Astrocyte of the cerebellum (primary cell): ENCODE measurements at regions not wholly inside any gene's neighbourhood (a gene's known extent, or its start where the extent isn't known, plus 50 kb on each side); places are given as distances from the start of the nearest gene placed in this dataset.
A peak's percentile ranks its signal among the peaks of the same experiment; 100 is the strongest.

ENCODE experiments used
- DNase-seq: peaks from one replicate; pipeline ENCODE4 v3.0.0-alpha.2; 2011; ENCODE audit warnings: low read depth
- H3K4me3 ChIP-seq: 2 replicates; pipeline ENCODE4 v1.5.1; 2011; ENCODE audit warnings: mild to moderate bottlenecking, low read depth, low read length, moderate library complexity
- CTCF ChIP-seq: IDR thresholded peaks from 2 replicates; pipeline ENCODE4 v1.5.1; 2012; ENCODE audit warnings: low read length, low read depth, moderate library complexity, mild to moderate bottlenecking; ENCODE audit errors: missing control alignments
- in situ Hi-C: cut with HindIII; loops from 2 replicates; pipeline ENCODE4 v1.10.0; 2017; ENCODE audit warnings: low sequenced_read_pairs

- no peak for DNase-seq
- H3K4me3 ChIP-seq = no peak overlapping the region
- in situ Hi-C loops = no loop called here
- no peak for TF ChIP-seq CTCF
Measured at GRCh38 chr13:22496803-22497508, 683.8 kb upstream of the SGCG start.

DNA sequence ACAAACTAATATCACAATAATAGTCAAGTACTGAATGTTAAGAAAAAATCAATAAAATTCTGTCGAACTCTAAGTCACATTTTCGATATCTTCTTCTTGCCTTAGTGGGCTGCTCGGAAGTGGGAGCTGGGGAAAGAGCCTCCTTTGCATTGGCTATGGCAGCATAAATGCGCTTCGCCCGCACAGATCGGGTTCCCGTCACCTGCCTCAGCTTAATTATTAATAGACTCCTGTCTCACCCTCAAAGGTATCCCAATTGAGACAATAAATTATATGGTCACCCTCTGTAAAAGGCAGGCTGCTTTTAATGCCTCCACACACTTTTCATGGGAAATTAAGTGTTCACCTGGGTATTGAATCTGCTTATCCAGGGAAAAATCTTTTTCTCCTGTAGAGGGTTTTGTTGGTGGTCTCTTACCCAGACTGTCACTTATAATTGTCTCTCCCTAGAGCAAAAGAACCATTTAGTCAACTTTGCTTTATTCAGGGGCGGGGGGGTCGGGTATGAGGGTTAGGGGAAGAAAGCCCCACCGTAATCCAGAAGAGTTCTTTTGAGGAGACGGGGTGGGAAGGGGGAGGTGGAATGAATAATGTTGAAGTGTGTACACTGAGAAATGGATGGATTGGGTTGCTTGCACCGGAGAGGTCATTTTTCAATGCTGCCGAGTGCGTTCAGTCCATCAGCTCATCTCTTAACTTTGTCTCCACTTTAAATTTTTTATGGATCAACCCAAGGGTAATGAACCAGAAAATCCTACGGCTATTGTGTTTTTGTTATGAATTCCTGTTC, 682.6 kb upstream of the SGCG start:
- in situ Hi-C loops = no loop called here
- no peak for DNase-seq
- TF ChIP-seq CTCF = no peak
- H3K4me3 ChIP-seq = no peak overlapping the region

DNA sequence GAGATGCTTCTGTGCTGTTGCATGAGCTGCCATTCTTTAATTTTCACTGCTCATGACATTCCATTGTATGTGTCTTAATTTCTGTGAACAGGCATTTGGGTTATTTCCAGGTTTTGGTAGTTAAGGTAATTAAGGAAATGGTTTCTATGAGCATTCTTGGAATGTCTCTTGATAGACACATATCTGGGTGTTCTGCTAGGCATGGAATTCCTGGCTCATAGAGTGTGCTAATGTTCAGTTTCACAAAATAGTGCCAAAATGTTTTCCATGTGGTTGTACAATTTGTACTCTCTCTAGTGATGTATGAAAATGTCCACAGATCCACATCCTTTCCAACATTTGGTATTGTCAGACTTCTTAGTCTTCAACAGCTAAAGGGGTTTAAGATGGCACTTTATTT, 680.9 kb upstream of the SGCG start:
- no peak for TF ChIP-seq CTCF
- in situ Hi-C loops = no loop called here
- H3K4me3 ChIP-seq = no peak overlapping the region
- DNase-seq = peak; percentile 41

DNA sequence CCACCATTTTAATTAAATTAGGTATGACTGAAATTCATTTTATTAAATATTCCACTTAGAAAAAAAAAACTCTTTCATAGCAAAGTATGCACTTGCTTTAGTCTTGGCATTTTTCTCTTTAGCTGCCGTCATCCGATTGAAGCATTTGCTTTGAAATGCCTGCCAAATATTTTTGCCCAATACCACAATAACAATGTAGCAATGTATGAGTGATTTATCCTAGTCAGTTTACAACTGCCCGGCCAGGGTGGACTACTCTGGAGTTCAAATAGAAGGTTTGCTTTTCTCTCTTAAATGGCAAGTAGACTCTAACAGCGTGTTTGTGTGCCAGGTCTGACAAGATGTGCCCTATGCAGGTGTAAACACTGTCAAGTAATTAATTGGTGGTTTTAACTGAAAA, 675.3 kb upstream of the SGCG start:
- H3K4me3 ChIP-seq = no peak overlapping the region
- no peak for TF ChIP-seq CTCF
- peak; percentile 91 for DNase-seq

DNA sequence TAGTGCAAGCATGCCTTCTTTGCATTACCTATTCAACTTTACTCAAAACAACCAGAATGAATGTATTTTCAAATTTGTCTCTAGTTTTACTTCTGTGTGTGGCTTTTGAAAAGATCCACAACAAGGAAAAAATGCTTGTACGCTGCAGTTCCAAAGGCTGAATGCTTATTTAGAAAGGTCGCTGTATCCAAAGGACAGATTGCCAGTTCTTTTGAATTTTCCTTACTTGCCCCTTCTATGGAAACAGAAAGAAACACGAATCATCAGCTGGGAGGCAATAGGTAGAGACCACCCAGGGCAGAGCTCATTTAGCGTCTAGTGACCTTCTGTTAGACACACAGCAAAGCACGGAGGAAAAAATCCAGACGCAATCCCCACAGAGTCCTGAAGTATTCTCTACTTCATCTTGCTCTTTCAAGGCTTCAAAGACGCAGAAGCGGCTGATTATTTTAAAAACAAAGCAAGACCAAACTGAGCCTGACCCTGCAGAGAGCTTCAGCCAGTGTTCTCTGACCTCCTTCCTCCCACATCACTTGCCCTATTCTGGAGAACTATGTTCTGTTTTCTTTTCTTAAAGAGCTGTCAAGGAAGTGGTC, 674.6 kb upstream of the SGCG start:
- in situ Hi-C loops = no loop called here
- no peak for TF ChIP-seq CTCF
- no peak overlapping the region for H3K4me3 ChIP-seq

More for the DNA sequence above, 675.3 kb upstream of the SGCG start:
- in situ Hi-C loops = no loop called here

GRCh38 chr13:22517544-22517943, 663.2 kb upstream of the SGCG start:
- DNase-seq = no peak
- no peak for TF ChIP-seq CTCF
- in situ Hi-C loops = no loop called here
- H3K4me3 ChIP-seq = no peak overlapping the region

More for the DNA sequence above, 674.6 kb upstream of the SGCG start:
- DNase-seq = no peak
